Esophagus mucosa (tissue), 1 donor: ENCODE measurements at regions not wholly inside any gene's neighbourhood (a gene's known extent, or its start where the extent isn't known, plus 50 kb on each side); places are given as distances from the start of the nearest gene placed in this dataset.

ENCODE experiments used
- ATAC-seq: fragments of 200-7000 bp; cut with Tn5 transposase; one replicate; pipeline ENCODE4 v1.9.1; 2020
- donor health status: DM: yes; HTN: yes; CAD: no.

- ATAC-seq, result peak; percentile 58
Measured at GRCh38 chr18:48488388-48488850, 50.4 kb upstream of the CTIF start.

GRCh38 chr18:48486754-48487153 is 52.1 kb upstream of the CTIF start:
- ATAC-seq, result no peak

GRCh38 chr18:48485828-48486405 is 52.9 kb upstream of the CTIF start:
- ATAC-seq, result no peak

GRCh38 chr18:48481092-48481491 is 57.7 kb upstream of the CTIF start:
- ATAC-seq, result no peak

GRCh38 chr18:48479531-48479930 is 59.3 kb upstream of the CTIF start:
- no peak for ATAC-seq

GRCh38 chr18:48477348-48477747 is 61.5 kb upstream of the CTIF start:
- ATAC-seq, result no peak

- ATAC-seq, result no peak
Measured at GRCh38 chr18:48476550-48476917, 62.3 kb upstream of the CTIF start.

GRCh38 chr18:48475635-48476549 is 62.9 kb upstream of the CTIF start:
- peak; percentile 83 for ATAC-seq

GRCh38 chr18:48473816-48474215 is 64.6 kb upstream of the ZBTB7C start:
- ATAC-seq, result no peak

GRCh38 chr18:48472610-48473009 is 63.4 kb upstream of the ZBTB7C start:
- ATAC-seq, result no peak

GRCh38 chr18:48470484-48471180 is 61.4 kb upstream of the ZBTB7C start:
- no peak for ATAC-seq

GRCh38 chr18:48468151-48468550 is 59.0 kb upstream of the ZBTB7C start:
- no peak for ATAC-seq

- no peak for ATAC-seq
Measured at GRCh38 chr18:48467231-48467630, 58.0 kb upstream of the ZBTB7C start.

GRCh38 chr18:48462510-48462909 is 53.3 kb upstream of the ZBTB7C start:
- ATAC-seq, result no peak

- ATAC-seq, result no peak
Measured at GRCh38 chr18:48460929-48461583, 51.9 kb upstream of the ZBTB7C start.

- ATAC-seq, result no peak
Measured at GRCh38 chr18:48459465-48459864, 50.3 kb upstream of the ZBTB7C start.

GRCh38 chr18:48459016-48459415 is 49.8 kb upstream of the ZBTB7C start:
- ATAC-seq, result no peak
